H4 (cell line): ENCODE measurements at regions not wholly inside any gene's neighbourhood (a gene's known extent, or its start where the extent isn't known, plus 50 kb on each side); places are given as distances from the start of the nearest gene placed in this dataset.

Experiments
- DNase-seq: peaks from one replicate; pipeline ENCODE4 v3.0.0-alpha.2; 2015; ENCODE audit warnings: low spot score

DNA sequence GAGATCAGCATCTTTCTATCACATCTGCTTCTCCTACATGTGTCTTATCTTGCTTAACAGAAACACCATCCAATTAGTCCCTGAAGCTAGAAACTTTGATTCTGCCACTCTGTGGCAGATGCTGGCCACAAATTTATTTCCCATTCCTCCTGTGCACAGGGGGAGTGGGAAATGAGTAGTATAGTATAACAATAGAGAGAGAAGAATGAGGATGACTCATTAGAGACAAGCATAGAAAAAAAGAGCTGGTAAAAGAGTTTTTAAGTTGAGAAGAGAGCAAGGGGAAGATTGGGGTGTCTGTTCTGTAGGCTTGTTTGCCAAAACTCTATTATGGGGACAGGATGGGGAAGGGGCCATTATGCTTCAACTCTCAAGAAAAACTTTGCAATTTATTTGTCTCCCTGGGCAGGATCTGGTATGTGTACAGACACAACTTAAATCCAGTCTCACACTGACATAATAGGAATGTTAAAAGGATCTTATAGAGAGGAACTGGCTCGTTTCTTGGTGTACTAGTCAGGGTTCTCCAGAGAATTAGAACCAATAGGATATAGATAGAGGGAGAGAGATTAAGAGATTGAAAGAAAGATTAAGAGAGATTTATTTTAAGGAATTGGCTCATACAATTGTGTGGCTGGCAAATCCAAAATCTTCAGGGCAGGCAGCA is 142.6 kb upstream of the CPSF6 start:
- DNase-seq, result no peak

DNA sequence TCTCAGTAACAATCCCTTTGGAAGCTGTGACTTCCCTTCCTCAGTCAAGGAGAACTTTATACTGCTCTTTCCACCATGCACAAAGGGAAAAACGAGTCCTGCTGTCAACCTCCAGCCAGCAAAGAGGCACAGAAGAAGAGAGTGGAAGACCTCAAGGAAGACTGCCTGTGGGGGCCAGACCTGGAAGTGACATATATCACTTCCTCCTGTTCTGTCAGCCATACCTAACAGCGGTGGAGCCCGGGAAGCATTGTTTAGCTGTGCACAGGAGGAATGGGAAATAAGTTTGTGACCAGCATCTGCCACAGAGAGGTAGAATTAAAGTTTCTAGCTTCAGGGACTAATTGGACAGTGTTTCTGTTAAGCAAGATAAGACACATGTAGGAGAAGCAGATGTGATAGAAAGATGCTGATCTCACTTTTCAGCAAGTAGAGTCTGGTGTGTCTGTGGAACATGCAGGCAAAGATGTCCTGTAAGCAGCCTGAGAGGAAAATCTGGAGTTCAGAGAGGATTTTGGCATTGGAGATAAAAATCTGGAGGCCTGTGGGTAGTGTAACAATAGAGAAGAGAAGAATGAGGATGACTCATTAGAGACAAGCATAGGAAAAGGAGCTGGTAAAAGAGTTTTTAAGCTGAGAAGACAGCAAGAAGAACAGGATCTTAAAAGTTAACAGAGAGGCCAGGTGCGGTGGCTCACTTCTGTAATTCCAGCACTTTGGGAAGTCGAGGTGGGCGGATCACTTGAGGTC is 141.6 kb upstream of the CPSF6 start:
- no peak for DNase-seq

DNA sequence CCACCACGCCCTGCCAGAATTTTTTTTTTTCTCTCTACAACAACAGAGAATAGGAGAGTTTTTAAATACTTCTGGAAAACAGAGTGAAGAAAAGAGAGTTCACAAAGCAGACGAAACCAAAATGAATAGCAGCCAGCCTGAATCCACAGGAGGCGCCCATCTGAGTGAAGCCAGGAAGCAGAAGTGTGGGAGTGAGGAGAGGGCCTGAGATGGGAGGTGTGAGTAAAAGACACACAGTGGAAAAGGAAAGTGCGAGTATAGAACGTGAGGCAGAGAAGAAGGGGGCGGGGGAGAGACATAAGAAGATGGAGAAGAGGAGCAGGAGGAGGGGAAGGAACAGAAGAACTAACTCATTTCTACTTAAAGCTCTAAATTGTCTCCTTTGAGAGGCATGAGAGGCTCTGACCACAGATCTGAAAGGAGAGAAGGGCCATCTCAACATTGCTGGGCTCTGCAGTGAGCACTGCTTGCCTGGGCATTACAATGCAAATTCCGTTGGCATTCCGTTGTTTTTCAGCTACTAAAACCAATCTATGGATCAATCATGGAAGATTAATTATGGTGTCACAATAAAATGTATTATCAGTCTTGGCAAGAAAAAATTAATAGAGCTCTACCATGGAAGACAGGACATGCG is 140.1 kb upstream of the CPSF6 start:
- no peak for DNase-seq

DNA sequence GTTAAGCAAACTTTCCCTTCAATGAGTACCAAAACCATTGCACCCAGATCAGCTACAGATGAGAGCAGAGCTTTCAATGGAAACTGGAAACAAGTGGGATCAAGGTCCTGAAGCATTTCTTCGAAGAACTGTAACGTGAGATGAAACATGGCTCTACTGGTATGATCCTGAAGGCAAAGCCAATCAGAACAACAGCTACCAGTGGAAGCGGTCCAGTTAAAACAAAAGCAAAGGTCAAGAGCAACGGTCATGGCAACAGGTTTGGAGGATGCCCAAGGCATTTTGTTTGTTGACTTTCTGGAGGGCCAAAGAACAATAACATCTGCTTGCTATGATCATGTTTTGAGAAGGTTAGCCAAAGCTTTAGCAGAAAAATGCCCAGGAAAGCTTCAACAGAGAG is 137.9 kb upstream of the CPSF6 start:
- DNase-seq, result peak; percentile 15

DNA sequence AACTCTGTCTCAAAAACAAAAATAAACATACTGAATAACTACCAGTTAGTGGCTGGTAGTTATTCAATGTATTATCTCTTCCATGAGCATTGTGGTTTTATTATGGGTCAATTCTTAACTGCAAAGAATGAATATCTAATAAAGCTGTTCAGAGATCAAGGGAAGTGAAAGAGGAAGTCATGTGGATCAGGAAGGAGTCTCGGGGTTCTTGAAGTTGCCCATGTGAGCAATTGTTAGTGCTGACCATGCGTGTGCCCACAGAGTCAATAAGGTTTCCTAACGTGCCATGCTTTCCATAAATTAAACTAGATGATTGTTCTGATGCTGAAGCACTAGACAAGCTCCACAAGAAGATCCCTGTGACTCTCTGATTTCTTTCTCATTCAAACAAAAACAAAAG is 136.5 kb upstream of the CPSF6 start:
- no peak for DNase-seq

DNA sequence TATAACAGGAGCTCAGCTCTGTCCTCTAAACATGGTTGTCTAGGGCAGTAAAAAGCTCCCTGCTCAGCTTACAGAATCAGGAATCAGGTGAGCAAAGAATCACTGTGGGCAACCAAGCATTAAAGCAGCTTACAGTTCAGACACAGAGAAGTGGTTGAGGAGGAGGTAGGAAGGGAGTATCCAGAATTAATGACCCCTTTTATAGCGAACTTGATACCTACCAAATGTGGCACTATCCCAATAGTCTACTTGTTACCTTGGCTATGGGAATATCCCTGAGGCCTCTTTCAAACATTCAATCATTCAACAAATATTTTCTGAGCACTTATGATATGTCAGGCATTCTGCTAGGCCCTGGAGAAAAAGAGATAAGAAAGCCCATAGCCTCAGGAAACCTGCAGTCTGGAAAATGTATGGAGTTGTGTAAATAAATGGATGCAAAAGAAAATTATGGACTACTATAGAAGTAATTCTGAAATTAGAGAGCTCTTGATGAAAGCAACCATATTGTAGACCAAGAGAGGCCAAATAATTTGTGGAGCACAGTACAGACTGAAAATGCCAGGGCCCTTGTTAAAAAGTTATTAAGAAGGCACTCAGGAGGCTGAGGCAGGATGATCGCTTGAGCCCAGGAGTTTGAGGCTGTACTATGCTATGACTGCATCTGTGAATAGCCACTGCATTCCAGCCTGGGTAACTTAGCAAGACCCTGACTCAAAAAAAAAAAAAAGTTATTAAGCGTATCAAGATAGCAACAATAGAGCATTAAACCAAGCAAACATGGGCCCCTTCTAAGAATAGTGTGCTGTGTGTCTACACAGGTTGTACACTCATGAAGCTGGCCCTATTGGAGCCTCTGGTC is 134.0 kb upstream of the CPSF6 start:
- DNase-seq, result no peak

DNA sequence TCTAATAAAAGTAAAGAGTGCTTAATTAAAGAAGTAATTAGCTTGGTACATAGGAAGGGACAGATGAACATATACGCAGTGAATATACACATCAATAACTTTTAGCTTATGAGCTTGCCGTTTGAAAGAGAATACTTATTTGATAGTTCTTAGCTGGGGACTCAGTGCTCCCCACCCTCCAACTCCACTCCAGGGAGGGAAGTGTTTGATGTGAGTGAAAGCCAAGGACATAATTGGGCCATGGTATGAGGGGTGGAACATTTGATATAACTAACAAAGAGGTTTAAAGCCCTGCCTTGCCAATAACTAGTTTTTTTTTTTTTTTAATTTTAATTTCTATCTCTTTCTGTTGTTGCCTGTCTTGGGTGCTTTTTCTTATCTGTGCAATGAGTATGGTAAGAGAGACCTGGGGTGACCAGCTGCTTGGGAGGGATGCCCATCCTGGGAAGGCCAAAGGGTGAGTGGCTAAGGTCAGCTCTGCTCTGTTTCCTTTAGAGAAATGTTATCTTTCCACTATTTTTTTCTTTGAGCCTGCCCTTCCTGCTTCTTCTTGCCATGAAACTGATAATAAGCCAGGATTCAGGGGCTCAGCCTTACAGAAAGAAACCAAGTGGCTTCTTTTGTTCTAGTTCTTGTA is 132.8 kb upstream of the CPSF6 start:
- DNase-seq, result no peak

DNA sequence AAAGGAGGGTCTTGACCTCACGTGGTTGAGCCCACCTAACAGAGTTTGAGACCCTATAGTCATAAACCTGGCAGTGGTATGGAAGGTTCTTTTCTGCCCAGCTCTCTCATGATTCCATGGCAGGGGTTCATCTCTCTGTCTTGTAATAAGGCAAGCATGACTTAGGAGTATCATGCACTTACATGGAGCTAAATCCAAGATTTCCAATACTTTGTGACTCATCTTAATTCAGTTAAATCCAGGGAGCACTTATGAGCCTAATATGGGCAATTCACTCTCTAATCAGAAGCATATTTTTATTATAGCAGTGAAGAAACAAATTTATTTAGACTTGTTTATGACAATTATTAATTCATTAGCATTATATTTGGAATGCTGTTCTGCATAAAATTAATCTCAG is 131.8 kb upstream of the CPSF6 start:
- DNase-seq, result no peak

DNA sequence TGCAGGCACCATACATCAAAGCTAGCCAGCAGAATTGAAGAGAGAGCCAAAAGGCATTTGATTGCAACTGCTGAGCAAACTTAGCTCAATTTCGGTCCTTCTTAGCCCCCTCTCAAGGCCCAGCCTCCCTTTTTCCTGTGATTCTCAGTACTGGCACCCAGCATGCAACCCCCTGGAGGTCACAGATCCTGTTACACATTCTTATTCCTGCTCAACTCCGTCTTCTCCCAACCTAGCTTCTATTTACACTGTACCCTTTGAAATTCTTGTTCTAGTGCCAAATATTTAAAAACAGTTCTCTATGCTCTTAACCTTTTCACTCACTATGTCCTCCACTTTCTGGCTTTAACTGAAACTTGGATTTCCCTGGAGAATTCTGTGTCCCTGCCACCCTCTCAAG is 131.3 kb upstream of the CPSF6 start:
- no peak for DNase-seq

DNA sequence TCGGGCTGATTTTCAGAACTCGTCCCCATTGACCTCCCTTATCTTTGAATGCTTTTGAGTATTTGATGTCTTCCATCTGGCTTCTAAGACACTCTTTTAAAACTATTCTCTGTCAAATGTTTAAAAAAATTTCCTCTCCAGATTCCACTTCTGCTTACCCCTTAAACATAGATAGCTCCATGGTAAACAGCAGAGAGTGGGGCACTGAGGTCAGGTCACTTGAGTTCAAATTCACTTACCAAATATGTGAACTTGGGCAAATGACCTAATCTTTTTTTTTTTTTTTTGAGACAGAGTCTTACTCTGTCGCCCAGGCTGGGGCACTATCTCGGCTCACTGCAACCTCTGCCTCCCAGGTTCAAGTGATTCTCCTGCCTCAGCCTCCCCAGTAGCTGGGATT is 126.8 kb upstream of the CPSF6 start:
- DNase-seq, result no peak

DNA sequence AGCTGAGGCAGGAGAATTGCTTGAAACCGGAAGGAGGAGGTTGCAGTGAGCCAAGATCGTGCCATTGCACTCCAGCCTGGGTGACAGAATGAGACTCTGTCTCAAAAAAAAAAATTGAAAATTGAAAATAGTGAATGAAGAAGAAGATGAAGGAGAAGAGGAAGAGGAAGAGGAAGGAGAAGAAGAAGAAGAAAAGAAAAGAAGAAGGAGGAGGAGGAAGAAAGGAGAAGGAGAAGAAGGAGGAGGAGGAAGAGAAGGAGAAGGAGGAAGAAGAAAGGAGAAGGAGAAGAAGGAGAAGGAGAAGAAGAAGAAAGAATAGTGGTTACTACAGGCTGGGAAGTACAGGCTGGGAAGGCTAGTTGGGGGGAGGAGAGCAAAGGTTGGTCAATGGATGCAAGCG is 124.3 kb upstream of the CPSF6 start:
- DNase-seq, result no peak

DNA sequence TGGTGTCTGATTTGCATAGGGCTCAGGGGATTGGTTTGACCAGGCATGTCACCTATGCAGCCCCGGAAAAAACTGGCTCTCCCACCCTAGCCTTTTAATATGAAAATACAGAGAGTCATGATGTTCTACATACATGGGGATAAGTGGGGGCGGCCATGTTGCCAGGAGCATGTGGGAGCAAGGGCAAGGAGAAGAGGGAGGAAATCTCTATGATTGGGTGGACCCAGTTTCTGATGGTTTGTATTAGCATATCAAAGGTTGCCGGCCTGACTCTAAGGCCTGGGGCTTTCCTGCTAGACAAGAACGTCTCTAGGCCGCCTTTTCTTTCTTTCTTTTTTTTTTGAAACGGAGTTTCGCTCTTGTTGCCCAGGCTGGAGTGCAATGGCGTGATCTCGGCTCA is 123.4 kb upstream of the CPSF6 start:
- DNase-seq, result no peak

DNA sequence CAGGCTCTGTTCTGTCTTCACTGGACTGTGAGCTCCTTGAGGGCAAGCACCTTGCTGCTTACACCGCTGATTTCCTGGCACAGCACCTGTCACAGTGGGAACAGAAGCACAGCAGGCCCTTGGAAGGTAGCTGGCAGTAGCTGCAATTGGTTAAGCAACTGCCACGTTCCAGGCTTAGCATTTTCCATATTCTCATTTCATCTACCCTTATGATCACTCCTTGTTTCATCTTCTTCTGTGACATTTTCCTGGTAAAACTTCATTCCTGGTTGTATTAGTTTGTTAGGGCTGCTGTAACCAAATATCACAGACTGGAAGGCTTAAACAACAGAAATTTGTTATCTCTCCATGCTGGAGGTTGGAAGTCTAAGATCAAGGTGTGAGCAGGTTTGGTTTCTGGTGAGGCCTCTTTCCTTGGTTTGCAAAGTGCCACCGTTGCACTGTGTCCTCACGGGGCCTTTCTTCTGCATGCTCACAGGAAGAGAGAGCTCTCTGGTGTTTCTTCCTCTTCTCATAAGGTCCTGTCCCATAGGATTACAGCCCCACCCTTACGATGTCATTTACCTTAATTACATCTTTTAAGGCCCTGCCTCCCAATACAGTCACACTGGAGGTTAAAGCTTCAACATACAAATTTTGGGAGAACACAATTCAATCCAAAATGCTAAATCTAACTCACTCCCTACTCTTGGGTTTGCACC is 121.7 kb upstream of the CPSF6 start:
- no peak for DNase-seq

DNA sequence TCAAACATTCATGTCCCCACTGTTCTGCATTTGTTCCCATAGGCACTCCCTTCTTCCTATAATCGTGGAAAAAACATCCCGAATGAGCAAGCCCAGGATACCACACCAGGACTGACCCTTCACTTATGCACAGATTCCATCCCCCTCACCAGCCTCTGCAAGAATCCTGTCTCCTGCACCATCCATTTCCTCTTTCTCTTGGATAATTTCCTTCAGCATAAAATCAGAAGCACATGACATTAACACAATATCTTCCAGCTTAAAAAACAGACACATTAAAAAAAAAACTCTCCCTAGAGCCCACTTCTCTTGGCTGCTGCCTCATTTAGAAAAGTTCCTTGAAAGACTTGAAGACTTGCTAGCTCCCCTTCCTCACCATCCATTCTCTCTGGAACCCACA is 120.9 kb upstream of the CPSF6 start:
- DNase-seq, result no peak

DNA sequence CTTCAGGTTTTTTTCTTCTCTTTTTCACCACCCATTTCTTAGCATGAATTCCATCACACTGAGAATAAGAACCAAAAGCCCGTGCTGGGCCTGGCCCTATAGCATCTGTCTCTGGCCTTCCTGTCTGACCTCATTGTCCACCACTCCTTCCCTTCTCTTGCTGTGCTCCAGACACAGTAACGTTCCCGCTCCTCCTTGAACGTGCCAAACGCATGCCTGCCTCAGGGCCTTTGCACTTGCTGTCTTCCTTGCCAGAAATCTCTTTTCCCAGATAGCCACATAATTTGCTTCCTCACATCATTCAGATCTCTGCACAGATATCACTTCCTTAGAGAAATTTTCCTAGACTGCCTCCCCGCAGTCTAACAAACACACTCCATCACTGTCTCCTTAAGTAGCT is 119.6 kb upstream of the CPSF6 start:
- DNase-seq, result no peak

DNA sequence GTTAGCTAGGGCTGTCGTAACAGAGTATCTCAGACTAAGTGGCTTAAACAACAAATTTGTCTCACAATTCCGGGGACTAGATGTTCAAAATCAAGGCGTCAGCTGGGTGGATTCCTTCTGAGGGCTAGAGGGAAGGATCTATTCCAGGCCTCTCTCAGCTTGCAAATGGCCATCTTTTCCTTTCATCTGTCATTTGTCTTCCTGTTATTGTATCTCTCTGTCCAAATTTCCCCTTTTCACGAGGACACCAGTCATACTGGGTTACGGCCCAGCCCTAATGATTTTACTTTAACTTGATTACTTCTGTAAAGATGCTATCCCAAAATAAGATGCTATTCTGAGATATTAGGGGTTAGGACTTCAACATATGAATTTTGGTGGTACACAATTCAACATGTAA is 119.0 kb upstream of the CPSF6 start:
- DNase-seq, result no peak

DNA sequence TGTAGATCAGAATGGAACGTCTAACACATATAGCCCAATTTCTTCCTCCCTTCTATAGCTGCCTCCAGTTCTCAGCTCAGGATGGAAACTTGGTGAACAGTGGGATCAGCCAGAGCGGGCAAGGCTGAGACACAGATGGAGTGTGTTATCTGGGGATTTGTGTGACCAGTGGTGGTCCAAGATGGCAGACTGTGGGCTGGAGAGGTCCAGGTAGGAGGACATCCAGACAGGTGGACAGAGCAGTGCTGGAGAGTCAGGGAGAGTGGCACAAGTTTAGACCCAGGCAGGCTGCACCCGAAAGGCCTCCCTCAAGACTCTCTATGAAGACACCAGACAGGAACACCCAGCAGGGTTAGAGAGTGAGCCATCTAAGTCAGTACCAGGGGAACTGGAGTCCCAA is 116.1 kb upstream of the CPSF6 start:
- no peak for DNase-seq

DNA sequence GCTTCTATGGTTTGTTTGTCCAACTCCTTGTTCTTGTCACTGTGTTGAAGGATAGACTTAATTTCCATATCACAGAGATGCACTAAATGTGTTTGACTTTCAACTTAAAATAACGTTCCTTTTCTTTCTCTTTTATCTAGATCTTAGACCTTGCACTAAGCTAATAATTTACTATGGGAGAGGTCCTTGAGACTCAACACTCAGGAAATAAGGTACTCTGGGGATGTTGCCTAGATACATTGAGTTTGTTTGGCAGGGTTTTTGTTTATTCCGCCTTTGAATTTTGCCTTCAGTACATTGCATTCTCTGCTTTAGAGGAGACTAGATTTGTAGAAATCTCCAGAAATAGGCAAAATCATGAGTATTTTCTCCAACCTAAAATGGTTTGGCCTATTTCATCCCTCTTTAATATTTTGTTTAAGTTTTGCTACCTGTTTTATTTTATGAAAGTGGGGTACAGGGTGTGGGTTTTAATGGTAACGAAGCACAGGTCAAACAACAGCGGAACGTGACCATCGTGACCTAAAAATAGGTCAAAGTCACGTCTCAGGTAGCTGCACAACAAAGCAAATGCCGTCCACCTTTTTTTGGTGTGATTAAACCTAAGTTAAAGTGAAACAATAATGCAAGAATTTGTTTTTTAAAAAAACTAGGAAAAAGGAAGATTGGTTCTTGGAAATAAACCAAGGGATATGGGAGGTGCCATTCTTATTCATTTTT is 115.3 kb upstream of the CPSF6 start:
- DNase-seq, result no peak

DNA sequence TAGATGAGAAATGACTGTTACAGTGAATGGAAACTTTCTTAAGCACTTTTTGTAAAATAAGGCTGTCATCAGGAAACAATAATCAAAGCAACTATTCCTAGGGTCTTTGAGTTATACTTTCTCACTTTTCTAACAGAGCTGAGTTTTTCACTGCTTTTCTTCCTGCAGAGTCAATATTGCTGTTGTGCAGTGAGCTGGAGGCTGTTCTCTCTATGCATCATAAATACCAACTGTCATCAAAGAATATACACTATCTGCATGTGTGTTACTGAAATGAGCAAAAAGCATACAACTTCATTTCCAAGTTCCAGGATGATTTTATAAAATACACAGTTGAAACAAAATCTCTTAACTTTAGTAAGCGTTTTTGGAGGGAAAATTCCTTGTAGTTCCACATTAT is 110.4 kb upstream of the CPSF6 start:
- DNase-seq, result no peak

DNA sequence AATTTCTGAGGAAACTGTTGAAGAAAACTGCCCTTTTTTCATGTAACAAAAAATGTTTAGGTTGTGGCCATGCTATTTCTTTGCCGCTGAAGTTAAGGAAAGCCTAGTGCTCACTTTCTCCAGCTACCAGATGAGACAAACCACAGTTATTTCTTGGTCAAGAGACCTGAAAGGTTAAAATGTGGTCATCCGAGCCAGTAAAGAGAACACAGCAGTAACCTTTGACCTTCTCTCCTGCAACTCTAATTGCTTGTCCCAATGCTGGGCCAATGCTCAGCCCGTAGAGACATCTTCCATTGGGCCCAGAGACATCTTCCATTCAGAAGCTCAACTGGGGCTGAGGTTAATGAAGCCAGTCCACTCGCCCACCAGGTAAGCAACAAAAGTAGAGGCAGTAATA is 109.8 kb upstream of the CPSF6 start:
- DNase-seq, result no peak

DNA sequence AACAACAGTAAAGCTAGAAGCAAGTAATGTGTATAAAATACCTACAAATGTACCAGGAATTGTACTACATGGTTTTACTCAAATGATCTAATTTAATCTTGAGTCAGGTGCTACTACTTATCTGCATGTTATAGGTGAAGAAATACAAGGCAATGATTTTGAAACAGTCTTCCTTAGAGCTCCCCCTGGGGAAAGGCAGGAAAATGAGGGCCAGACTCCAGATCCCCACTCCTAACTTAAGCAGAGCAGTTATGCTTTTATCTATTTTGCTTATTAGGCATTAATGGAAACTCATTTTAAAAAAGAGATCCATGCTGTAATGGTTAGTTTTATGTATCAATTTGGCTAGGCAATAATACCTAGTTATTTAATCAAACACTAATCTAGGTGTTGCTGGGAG is 109.3 kb upstream of the CPSF6 start:
- DNase-seq, result no peak
